HepG2 (cell line): ENCODE measurements at regions not wholly inside any gene's neighbourhood (a gene's known extent, or its start where the extent isn't known, plus 50 kb on each side); places are given as distances from the start of the nearest gene placed in this dataset.

Source experiments
- ATAC-seq: fragments of 200-7000 bp; cut with Tn5 transposase; 3 replicates; pipeline ENCODE4 v1.9.1; 2020; ENCODE audit warnings: mild to moderate bottlenecking, moderate library complexity
- BruUV-seq: library from RNA; stranded (reverse); fragments of 400-500 nt; replicated peaks from 2 replicates; lab custom pipeline; 2021; lab: Mats Ljungman, UMichigan
- CTCF ChIA-PET: fragments of 300-600 bp; formaldehyde crosslinking; extraction: SDS; loops from one replicate; lab custom pipeline; 2021; ENCODE audit warnings: low total read pairs, inconsistent platforms, low intra/inter-chr PET ratio; lab: Yijun Ruan, JAX
- POLR2A ChIA-PET: fragments of 350-600 bp; sonication (Branson Sonifier 250); formaldehyde crosslinking; loops from one replicate; lab custom pipeline; 2020; ENCODE audit warnings: antibody characterized with exemption, inconsistent platforms; lab: Yijun Ruan, JAX
- DNase-seq: peaks from one replicate; pipeline ENCODE4 v3.0.0-alpha.2; 2015; ENCODE audit warnings: low spot score
- FAIRE-seq: peaks from 3 replicates; lab custom pipeline; 2011; peaks lifted over from hg19 to GRCh38; lab: Jason Lieb, UNC
- H2AFZ ChIP-seq: one replicate; pipeline ENCODE4 v1.6.1; 2011; ENCODE audit warnings: low read length, inconsistent platforms
- H3K27ac ChIP-seq: fragments of 300-600 bp; 3 replicates; pipeline ENCODE4 v1.8.0; 2011; ENCODE audit warnings: mixed run types, mild to moderate bottlenecking, mixed read lengths, low read length, inconsistent platforms; ENCODE audit not compliant: insufficient read depth; ENCODE audit errors: extremely low read length
- H3K27me3 ChIP-seq, 2 experiments: fragments of 200-600 bp in 1 of 2; 2 replicates in 1 of 2; 3 replicates in 1 of 2; pipeline versions ENCODE4 v1.6.0 to v1.8.0; 2011; ENCODE audit warnings: low read length in 2 of 2, mild to moderate bottlenecking in 2 of 2, moderate library complexity in 2 of 2, inconsistent platforms in 1 of 2; ENCODE audit not compliant: insufficient read depth in 2 of 2, control insufficient read depth in 1 of 2
- H3K36me3 ChIP-seq, 2 experiments: fragments of 200-600 bp in 1 of 2; replicated peaks in 1 of 2; 2 replicates in 1 of 2; 3 replicates in 1 of 2; pipeline versions ENCODE4 v1.5.1 to v1.8.0; 2011; ENCODE audit warnings: low read length in 2 of 2, inconsistent platforms in 1 of 2; ENCODE audit not compliant: insufficient read depth in 2 of 2, control insufficient read depth in 1 of 2
- H3K4me1 ChIP-seq: 2 replicates; pipeline ENCODE4 v1.5.1; 2012; ENCODE audit warnings: low read length, inconsistent platforms; ENCODE audit not compliant: insufficient read depth
- H3K4me2 ChIP-seq: 2 replicates; pipeline ENCODE4 v1.6.0; 2011; ENCODE audit warnings: low read depth, low read length, inconsistent platforms
- H3K4me3 ChIP-seq, 3 experiments: fragments of 200-600 bp in 1 of 3; sonication (generic), shearing (Covaris generic) in 1 of 3; replicated peaks in 1 of 3; 2 replicates each; pipeline ENCODE4 v1.5.1; 2011 to 2016; ENCODE audit warnings: low read length in 3 of 3, inconsistent platforms in 2 of 3, low read depth in 2 of 3, mild to moderate bottlenecking in 2 of 3, control low read depth in 1 of 3, mixed read lengths in 1 of 3; ENCODE audit not compliant: insufficient read depth in 1 of 3
- H3K79me2 ChIP-seq: one replicate; pipeline ENCODE4 v1.6.1; 2011; ENCODE audit warnings: low read length, inconsistent platforms; ENCODE audit not compliant: insufficient read depth
- H3K9ac ChIP-seq: 2 replicates; pipeline ENCODE4 v1.6.0; 2011; ENCODE audit warnings: mild to moderate bottlenecking, low read depth, low read length, inconsistent platforms; ENCODE audit not compliant: insufficient read depth
- H3K9me3 ChIP-seq: 2 replicates; pipeline ENCODE4 v1.5.1; 2012; ENCODE audit warnings: mild to moderate bottlenecking, low read length
- H4K20me1 ChIP-seq: 2 replicates; pipeline ENCODE4 v1.6.0; 2011; ENCODE audit warnings: inconsistent platforms, mild to moderate bottlenecking, low read length, moderate library complexity; ENCODE audit not compliant: insufficient read depth
- ATF2 ChIP-seq: sonication (generic); formaldehyde crosslinking; IDR thresholded peaks from 2 replicates; pipeline ENCODE4 v1.4.0; 2020; ENCODE audit warnings: missing genetic modification reagents
- KLF15 ChIP-seq: sonication (generic); formaldehyde crosslinking; IDR thresholded peaks from 2 replicates; pipeline ENCODE4 v1.8.1; 2023; ENCODE audit warnings: borderline replicate concordance, mild to moderate bottlenecking, inconsistent platforms, missing genetic modification reagents, mixed read lengths
- PPARG ChIP-seq: conservative IDR thresholded peaks from 2 replicates; pipeline ENCODE4 v1.6.1; 2016; ENCODE audit warnings: missing biosample characterization, missing genetic modification reagents
- RAD21 ChIP-seq: fragments of 450-650 bp; formaldehyde crosslinking; IDR thresholded peaks from 2 replicates; pipeline ENCODE4 v1.5.0; 2020; ENCODE audit warnings: mild to moderate bottlenecking
- SMC3 ChIP-seq: IDR thresholded peaks from 2 replicates; pipeline ENCODE4 v1.6.1; 2011; ENCODE audit warnings: low read length, improper control_type of control experiment
- SUZ12 ChIP-seq: fragments of 150-350 bp; IDR thresholded peaks from 2 replicates; pipeline ENCODE4 v1.6.1; 2014; ENCODE audit warnings: low read depth, low read length
- ZNF879 ChIP-seq: sonication (generic); formaldehyde crosslinking; IDR thresholded peaks from 2 replicates; pipeline ENCODE4 v1.8.1; 2023; ENCODE audit warnings: missing genetic modification reagents
- WGBS: methylation state at CpG from one replicate; pipeline ENCODE4 v1.1.6; 2017; ENCODE audit warnings: low lambda C conversion rate; 5-methylcytosine and 5-hydroxymethylcytosine counted together
- in situ Hi-C: cut with HindIII; loops from 2 replicates; pipeline ENCODE4 v1.10.0; 2017; ENCODE audit warnings: low pct_unique_long_range_greater_than_20kb; ENCODE audit not compliant: extremely low pct_ligation_motif_present
- intact Hi-C: fragments of 100-400 bp; cut with micrococcal nuclease; formaldehyde crosslinking; loops from one replicate; pipeline ENCODE4 v1.10.0; 2022; ENCODE audit not compliant: unreplicated experiment

GRCh38 chr3:153768561-153769469 is 352.4 kb upstream of the ARHGEF26 start (continued):
- TF ChIP-seq KLF15 (no peak), ZNF879 (no peak), SMC3 (peak; percentile 80), RAD21 (CRISPR knock-in tag) (peak; percentile 48)
- TF ChIP-seq, all 625 proteins: peak for 5

GRCh38 chr3:153783106-153783505 is 338.1 kb upstream of the ARHGEF26 start:
- Histone ChIP-seq H3K4me3 (no peak overlapping the region), H3K36me3 (no peaks in the 10 kb centered on the region), H2AFZ (no peak overlapping the region), H3K4me1 (no peaks in the 10 kb centered on the region), H3K27ac (no peak overlapping the region), H3K27me3 (no peaks in the 10 kb centered on the region), H4K20me1 (no peaks in the 10 kb centered on the region), H3K4me2 (no peak overlapping the region), H3K9ac (no peak overlapping the region), H3K79me2 (no peaks in the 10 kb centered on the region), H3K9me3 (no peaks in the 10 kb centered on the region)
- in situ Hi-C loops: no loop called here
- TF ChIP-seq SUZ12 (no peak), ATF2 (CRISPR knock-in tag) (no peak), PPARG (no peak)
- intact Hi-C loops: no loop called here
- 7% methylated on average over 2 of the region's 2 CpGs for WGBS
- DNase-seq (no peak), FAIRE-seq (no peak), ATAC-seq (no peak)
- no TSS peak for BruUV-seq
- CTCF ChIA-PET: no interaction called here
- POLR2A ChIA-PET: no interaction called here
